8988T (cell line): ENCODE measurements at regions not wholly inside any gene's neighbourhood (a gene's known extent, or its start where the extent isn't known, plus 50 kb on each side); places are given as distances from the start of the nearest gene placed in this dataset.
"Not testable (repeated sequence)": the region's sequence is repeated elsewhere in the genome, so short reads cannot be mapped to it uniquely, and the experiment has no call there.

Source experiments
- DNase-seq: peaks from one replicate; pipeline ENCODE4 v3.0.0; 2011

GRCh38 chr3:109809513-109809912 lies 472.2 kb upstream of the DPPA4 start:
- no peak for DNase-seq

GRCh38 chr3:109818081-109818480 lies 480.7 kb upstream of the DPPA4 start:
- DNase-seq = no peak

GRCh38 chr3:109819734-109820133 lies 482.4 kb upstream of the DPPA4 start:
- no peak for DNase-seq

- DNase-seq = no peak
Observed at GRCh38 chr3:109825971-109826810, 488.8 kb upstream of the DPPA4 start.

GRCh38 chr3:109831403-109831802 lies 494.1 kb upstream of the DPPA4 start:
- DNase-seq = no peak

GRCh38 chr3:109835958-109836357 lies 498.6 kb upstream of the DPPA4 start:
- DNase-seq = no peak

GRCh38 chr3:109851854-109852253 lies 514.5 kb upstream of the DPPA4 start:
- no peak for DNase-seq

- no peak for DNase-seq
Observed at GRCh38 chr3:109852283-109852682, 514.9 kb upstream of the DPPA4 start.

GRCh38 chr3:109853077-109853731 lies 515.9 kb upstream of the DPPA4 start:
- no peak for DNase-seq

- no peak for DNase-seq
Observed at GRCh38 chr3:109863701-109864100, 526.4 kb upstream of the DPPA4 start.

GRCh38 chr3:109864452-109864851 lies 527.1 kb upstream of the DPPA4 start:
- no peak for DNase-seq

- DNase-seq = no peak
Observed at GRCh38 chr3:109869586-109869985, 532.2 kb upstream of the DPPA4 start.

GRCh38 chr3:109874896-109875708 lies 537.8 kb upstream of the DPPA4 start:
- DNase-seq = no peak

- DNase-seq = not testable (repeated sequence)
Observed at GRCh38 chr3:109877616-109878015, 540.3 kb upstream of the DPPA4 start.

- no peak for DNase-seq
Observed at GRCh38 chr3:109882144-109882543, 544.8 kb upstream of the DPPA4 start.

- no peak for DNase-seq
Observed at GRCh38 chr3:109887293-109887692, 549.9 kb upstream of the DPPA4 start.

GRCh38 chr3:109888026-109888425 lies 550.7 kb upstream of the DPPA4 start:
- no peak for DNase-seq

GRCh38 chr3:109897734-109898133 lies 560.4 kb upstream of the DPPA4 start:
- DNase-seq = no peak

- DNase-seq = no peak
Observed at GRCh38 chr3:109899925-109900324, 562.6 kb upstream of the DPPA4 start.

GRCh38 chr3:109900783-109901182 lies 563.4 kb upstream of the DPPA4 start:
- DNase-seq = no peak

GRCh38 chr3:109902549-109902948 lies 565.2 kb upstream of the DPPA4 start:
- DNase-seq = no peak

- DNase-seq = no peak
Observed at GRCh38 chr3:109903100-109903499, 565.8 kb upstream of the DPPA4 start.

- DNase-seq = no peak
Observed at GRCh38 chr3:109910772-109911171, 573.4 kb upstream of the DPPA4 start.

- DNase-seq = no peak
Observed at GRCh38 chr3:109918740-109919139, 581.4 kb upstream of the DPPA4 start.
